NCI-H187 (cell line): ENCODE measurements at regions not wholly inside any gene's neighbourhood (a gene's known extent, or its start where the extent isn't known, plus 50 kb on each side); places are given as distances from the start of the nearest gene placed in this dataset.
A peak's percentile ranks its signal among the peaks of the same experiment; 100 is the strongest.
"Not testable (repeated sequence)": the region's sequence is repeated elsewhere in the genome, so short reads cannot be mapped to it uniquely, and the experiment has no call there.

Experiments used
- DNase-seq, 2 experiments: peaks; one replicate each; lab custom pipeline; 2025; lab: John Stamatoyannopoulos, UW

GRCh38 chr9:106106396-106106795, 412.1 kb downstream of the TMEM38B start:
- no peak for DNase-seq

GRCh38 chr9:106107716-106108115, 413.4 kb downstream of the TMEM38B start:
- DNase-seq = no peak

- not testable (repeated sequence) for DNase-seq
Measured at GRCh38 chr9:106109706-106110105, 415.4 kb downstream of the TMEM38B start.

- no peak for DNase-seq
Measured at GRCh38 chr9:106110483-106110882, 416.1 kb downstream of the TMEM38B start.

- no peak for DNase-seq
Measured at GRCh38 chr9:106111039-106111730, 416.8 kb downstream of the TMEM38B start.

- no peak for DNase-seq
Measured at GRCh38 chr9:106112935-106113334, 418.6 kb downstream of the TMEM38B start.

GRCh38 chr9:106119176-106119575, 424.8 kb downstream of the TMEM38B start:
- DNase-seq = no peak

GRCh38 chr9:106120071-106120470, 425.7 kb downstream of the TMEM38B start:
- no peak for DNase-seq

- no peak for DNase-seq
Measured at GRCh38 chr9:106127776-106128175, 433.4 kb downstream of the TMEM38B start.

- no peak for DNase-seq
Measured at GRCh38 chr9:106130374-106130773, 436.0 kb downstream of the TMEM38B start.

GRCh38 chr9:106143781-106144180, 449.4 kb downstream of the TMEM38B start:
- no peak for DNase-seq

GRCh38 chr9:106146066-106146840, 451.9 kb downstream of the TMEM38B start:
- no peak for DNase-seq

GRCh38 chr9:106146886-106147285, 452.5 kb downstream of the TMEM38B start:
- DNase-seq = no peak

- DNase-seq = no peak
Measured at GRCh38 chr9:106149956-106150355, 455.6 kb downstream of the TMEM38B start.

- DNase-seq = no peak
Measured at GRCh38 chr9:106156465-106156864, 462.1 kb downstream of the TMEM38B start.

- no peak for DNase-seq
Measured at GRCh38 chr9:106172265-106172664, 477.9 kb downstream of the TMEM38B start.

GRCh38 chr9:106174346-106174745, 480.0 kb downstream of the TMEM38B start:
- DNase-seq = no peak

GRCh38 chr9:106177216-106177615, 482.9 kb downstream of the TMEM38B start:
- no peak for DNase-seq

GRCh38 chr9:106179191-106179590, 484.9 kb downstream of the TMEM38B start:
- no peak for DNase-seq

- peak in 1 of 2 experiments; percentile 3 for DNase-seq
Measured at GRCh38 chr9:106203815-106204516, 509.6 kb downstream of the TMEM38B start.

GRCh38 chr9:106207298-106207697, 513.0 kb downstream of the TMEM38B start:
- DNase-seq = no peak

GRCh38 chr9:106218427-106218826, 524.1 kb downstream of the TMEM38B start:
- DNase-seq = no peak

GRCh38 chr9:106218854-106219253, 524.5 kb downstream of the TMEM38B start:
- no peak for DNase-seq
